ENCODE measurements at regions not wholly inside any gene's neighbourhood (a gene's known extent, or its start where the extent isn't known, plus 50 kb on each side); places are given as distances from the start of the nearest gene placed in this dataset.

DNA sequence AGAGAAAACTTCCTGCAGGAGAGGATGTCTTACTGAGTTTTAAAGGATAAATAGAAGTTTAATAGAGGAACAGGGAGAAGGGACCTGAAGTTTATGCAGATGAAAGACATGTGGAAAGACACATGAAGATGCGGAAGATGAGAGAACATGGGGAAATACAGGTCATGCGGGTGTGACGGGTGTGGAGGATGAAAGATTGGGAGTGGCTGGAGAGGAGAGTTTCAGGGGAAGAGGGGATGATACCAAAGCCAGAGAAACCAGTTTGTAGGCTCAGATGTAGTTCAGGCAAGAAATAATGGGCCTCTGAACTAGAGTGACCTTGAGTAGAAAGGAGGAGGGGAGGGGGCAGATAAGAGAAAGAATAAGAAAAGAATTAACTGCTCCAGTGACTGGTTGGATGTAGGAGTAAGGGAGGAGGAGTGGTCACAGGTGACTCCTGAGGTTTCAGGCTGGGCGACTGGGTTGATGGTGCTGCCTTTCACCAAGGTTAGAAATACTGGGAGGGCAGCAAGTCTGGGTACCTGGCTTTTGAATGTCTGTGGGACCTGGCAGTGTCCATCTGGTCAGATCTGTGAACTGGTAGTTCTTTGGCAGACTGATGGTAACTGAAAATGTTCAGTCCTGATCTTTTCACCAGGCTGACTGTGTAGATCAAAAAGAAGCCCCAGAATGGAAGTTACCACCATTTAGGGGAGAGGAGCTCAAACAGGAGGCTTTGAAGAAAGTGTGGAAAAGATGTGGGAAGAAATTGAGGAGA is 69.4 kb downstream of the TET3 start:
- TF ChIP-seq, protein P1, sequence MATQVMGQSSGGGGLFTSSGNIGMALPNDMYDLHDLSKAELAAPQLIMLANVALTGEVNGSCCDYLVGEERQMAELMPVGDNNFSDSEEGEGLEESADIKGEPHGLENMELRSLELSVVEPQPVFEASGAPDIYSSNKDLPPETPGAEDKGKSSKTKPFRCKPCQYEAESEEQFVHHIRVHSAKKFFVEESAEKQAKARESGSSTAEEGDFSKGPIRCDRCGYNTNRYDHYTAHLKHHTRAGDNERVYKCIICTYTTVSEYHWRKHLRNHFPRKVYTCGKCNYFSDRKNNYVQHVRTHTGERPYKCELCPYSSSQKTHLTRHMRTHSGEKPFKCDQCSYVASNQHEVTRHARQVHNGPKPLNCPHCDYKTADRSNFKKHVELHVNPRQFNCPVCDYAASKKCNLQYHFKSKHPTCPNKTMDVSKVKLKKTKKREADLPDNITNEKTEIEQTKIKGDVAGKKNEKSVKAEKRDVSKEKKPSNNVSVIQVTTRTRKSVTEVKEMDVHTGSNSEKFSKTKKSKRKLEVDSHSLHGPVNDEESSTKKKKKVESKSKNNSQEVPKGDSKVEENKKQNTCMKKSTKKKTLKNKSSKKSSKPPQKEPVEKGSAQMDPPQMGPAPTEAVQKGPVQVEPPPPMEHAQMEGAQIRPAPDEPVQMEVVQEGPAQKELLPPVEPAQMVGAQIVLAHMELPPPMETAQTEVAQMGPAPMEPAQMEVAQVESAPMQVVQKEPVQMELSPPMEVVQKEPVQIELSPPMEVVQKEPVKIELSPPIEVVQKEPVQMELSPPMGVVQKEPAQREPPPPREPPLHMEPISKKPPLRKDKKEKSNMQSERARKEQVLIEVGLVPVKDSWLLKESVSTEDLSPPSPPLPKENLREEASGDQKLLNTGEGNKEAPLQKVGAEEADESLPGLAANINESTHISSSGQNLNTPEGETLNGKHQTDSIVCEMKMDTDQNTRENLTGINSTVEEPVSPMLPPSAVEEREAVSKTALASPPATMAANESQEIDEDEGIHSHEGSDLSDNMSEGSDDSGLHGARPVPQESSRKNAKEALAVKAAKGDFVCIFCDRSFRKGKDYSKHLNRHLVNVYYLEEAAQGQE (IDR thresholded peaks at IDR 0.05; ENCODE audit: low read depth), result no peak
- no peak for TF ChIP-seq YY1 (IDR thresholded peaks at IDR 0.05; ENCODE audit: low read depth)
- TF ChIP-seq EGR1 (IDR thresholded peaks at IDR 0.05), result no peak
- TF ChIP-seq RAD21 (IDR thresholded peaks at IDR 0.05; ENCODE audit: low read depth), result no peak
- no peak for TF ChIP-seq ZBTB7A (IDR thresholded peaks at IDR 0.05; ENCODE audit: low read depth)
- TF ChIP-seq TCF12 (IDR thresholded peaks at IDR 0.05; ENCODE audit: low read depth), result no peak
- no peak for TF ChIP-seq FOXM1 (IDR thresholded peaks at IDR 0.05; ENCODE audit: borderline replicate concordance, low read depth)
- TF ChIP-seq, protein P2, sequence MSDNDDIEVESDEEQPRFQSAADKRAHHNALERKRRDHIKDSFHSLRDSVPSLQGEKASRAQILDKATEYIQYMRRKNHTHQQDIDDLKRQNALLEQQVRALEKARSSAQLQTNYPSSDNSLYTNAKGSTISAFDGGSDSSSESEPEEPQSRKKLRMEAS (IDR thresholded peaks at IDR 0.05), result no peak
- TF ChIP-seq USF1 (IDR thresholded peaks at IDR 0.05), result no peak
- no peak for TF ChIP-seq EP300 (IDR thresholded peaks at IDR 0.05; ENCODE audit: borderline replicate concordance)
- no peak for TF ChIP-seq NFIC (IDR thresholded peaks at IDR 0.05)
- TF ChIP-seq CEBPB (IDR thresholded peaks at IDR 0.05), result no peak
- TF ChIP-seq TEAD4 (IDR thresholded peaks at IDR 0.05), result no peak
- TF ChIP-seq CREB1 (IDR thresholded peaks at IDR 0.05; ENCODE audit: low read depth), result no peak
- TF ChIP-seq TAF1 (IDR thresholded peaks at IDR 0.05; ENCODE audit: low read depth), result no peak

DNA sequence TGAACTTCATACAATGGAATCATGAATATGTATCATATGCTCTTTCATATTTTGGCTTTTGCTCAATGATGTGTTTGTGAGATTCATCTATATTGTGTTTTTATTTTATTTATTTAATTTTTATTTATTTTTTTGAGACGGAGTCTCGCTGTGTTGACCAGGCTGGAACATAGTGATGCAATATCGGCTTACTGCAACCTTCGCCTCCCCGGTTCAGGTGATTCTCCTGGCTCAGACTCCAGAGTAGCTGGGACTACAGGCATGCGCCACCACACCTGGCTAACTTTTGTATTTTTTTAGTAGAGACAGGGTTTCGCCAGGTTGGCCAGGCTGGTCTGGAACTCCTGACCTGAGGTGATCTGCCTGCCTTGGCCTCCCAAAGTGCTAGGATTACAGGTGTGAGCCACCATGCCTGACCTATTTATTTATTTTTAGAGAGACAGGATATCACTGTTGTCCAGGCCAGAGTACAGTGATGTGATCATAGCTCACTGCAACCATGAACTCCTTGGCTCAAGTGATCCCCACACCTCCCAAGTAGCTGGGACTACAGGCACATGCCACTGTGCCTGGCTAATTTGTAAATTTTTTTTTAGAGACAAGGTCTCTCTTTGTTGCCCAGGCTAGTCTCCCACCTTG is 74.5 kb downstream of the TET3 start:
- TF ChIP-seq USF1 (IDR thresholded peaks at IDR 0.05), result no peak
- no peak for TF ChIP-seq CEBPB (IDR thresholded peaks at IDR 0.05)
- no peak for TF ChIP-seq TEAD4 (IDR thresholded peaks at IDR 0.05)
- TF ChIP-seq, protein P1 (IDR thresholded peaks at IDR 0.05; ENCODE audit: low read depth), result no peak
- TF ChIP-seq CREB1 (IDR thresholded peaks at IDR 0.05; ENCODE audit: low read depth), result no peak
- no peak for TF ChIP-seq YY1 (IDR thresholded peaks at IDR 0.05; ENCODE audit: low read depth)
- TF ChIP-seq TCF12 (IDR thresholded peaks at IDR 0.05; ENCODE audit: low read depth), result no peak
- no peak for TF ChIP-seq RAD21 (IDR thresholded peaks at IDR 0.05; ENCODE audit: low read depth)
- TF ChIP-seq FOXM1 (IDR thresholded peaks at IDR 0.05; ENCODE audit: borderline replicate concordance, low read depth), result no peak
- TF ChIP-seq EP300 (IDR thresholded peaks at IDR 0.05; ENCODE audit: borderline replicate concordance), result no peak
- no peak for TF ChIP-seq ZBTB7A (IDR thresholded peaks at IDR 0.05; ENCODE audit: low read depth)
- TF ChIP-seq EGR1 (IDR thresholded peaks at IDR 0.05), result no peak
- TF ChIP-seq, protein P2 (IDR thresholded peaks at IDR 0.05), result no peak
- no peak for TF ChIP-seq NFIC (IDR thresholded peaks at IDR 0.05)
- no peak for TF ChIP-seq TAF1 (IDR thresholded peaks at IDR 0.05; ENCODE audit: low read depth)

DNA sequence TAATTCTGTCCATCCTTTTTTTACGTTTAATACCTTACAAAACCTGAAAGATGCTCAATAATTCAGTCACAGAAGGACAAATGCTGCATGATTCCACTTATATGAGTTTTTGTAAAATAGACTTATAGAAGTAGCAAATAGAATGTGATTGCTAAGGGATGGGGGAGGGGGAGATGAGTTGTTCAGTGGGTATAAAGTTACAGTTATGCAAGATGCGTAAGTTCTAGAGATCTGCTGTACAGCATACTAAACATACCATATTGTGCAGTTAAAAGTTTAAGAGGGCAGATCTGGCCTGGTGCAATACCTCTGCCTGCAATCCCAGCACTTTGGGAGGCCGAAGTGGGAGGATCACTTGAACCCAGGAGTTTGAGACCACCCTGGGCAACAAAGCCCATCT is 78.8 kb downstream of the TET3 start:
- TF ChIP-seq CEBPB (IDR thresholded peaks at IDR 0.05) (no peak), YY1 (IDR thresholded peaks at IDR 0.05; ENCODE audit: low read depth) (no peak), FOXM1 (IDR thresholded peaks at IDR 0.05; ENCODE audit: borderline replicate concordance, low read depth) (no peak), EP300 (IDR thresholded peaks at IDR 0.05; ENCODE audit: borderline replicate concordance) (no peak), USF1 (IDR thresholded peaks at IDR 0.05) (no peak), ZBTB7A (IDR thresholded peaks at IDR 0.05; ENCODE audit: low read depth) (no peak)

DNA sequence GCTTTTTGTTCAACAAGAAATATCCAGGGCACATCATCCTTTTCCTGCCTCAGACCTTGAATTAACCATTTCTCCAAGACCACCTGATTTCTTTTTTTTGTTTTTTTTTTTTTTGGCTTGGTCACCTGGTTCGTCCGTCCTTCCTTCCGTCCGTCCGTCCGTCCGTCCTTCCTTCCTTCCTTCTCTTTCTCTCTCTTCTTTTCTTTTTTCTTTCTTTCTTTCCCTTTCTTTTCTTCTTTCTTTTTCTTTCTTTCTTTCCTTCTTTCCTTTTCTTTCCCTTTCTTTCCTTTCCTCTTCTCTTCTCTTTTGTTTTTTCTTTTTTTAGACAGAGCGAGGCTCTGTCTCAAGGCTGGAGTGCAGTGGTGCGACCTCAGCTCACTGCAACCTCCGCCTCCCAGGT is 80.7 kb downstream of the TET3 start:
- TF ChIP-seq, protein P2 (IDR thresholded peaks at IDR 0.05), result no peak
- TF ChIP-seq, protein P1 (IDR thresholded peaks at IDR 0.05; ENCODE audit: low read depth), result no peak
- no peak for TF ChIP-seq EGR1 (IDR thresholded peaks at IDR 0.05)
- no peak for TF ChIP-seq FOXM1 (IDR thresholded peaks at IDR 0.05; ENCODE audit: borderline replicate concordance, low read depth)
- no peak for TF ChIP-seq TAF1 (IDR thresholded peaks at IDR 0.05; ENCODE audit: low read depth)
- TF ChIP-seq YY1 (IDR thresholded peaks at IDR 0.05; ENCODE audit: low read depth), result no peak
- no peak for TF ChIP-seq EP300 (IDR thresholded peaks at IDR 0.05; ENCODE audit: borderline replicate concordance)
- no peak for TF ChIP-seq USF1 (IDR thresholded peaks at IDR 0.05)
- no peak for TF ChIP-seq RAD21 (IDR thresholded peaks at IDR 0.05; ENCODE audit: low read depth)
- no peak for TF ChIP-seq CREB1 (IDR thresholded peaks at IDR 0.05; ENCODE audit: low read depth)
- no peak for TF ChIP-seq NFIC (IDR thresholded peaks at IDR 0.05)
- no peak for TF ChIP-seq TEAD4 (IDR thresholded peaks at IDR 0.05)
- TF ChIP-seq CEBPB (IDR thresholded peaks at IDR 0.05), result no peak
- no peak for TF ChIP-seq ZBTB7A (IDR thresholded peaks at IDR 0.05; ENCODE audit: low read depth)
